ENCODE measurements at regions not wholly inside any gene's neighbourhood (a gene's known extent, or its start where the extent isn't known, plus 50 kb on each side); places are given as distances from the start of the nearest gene placed in this dataset.

DNA sequence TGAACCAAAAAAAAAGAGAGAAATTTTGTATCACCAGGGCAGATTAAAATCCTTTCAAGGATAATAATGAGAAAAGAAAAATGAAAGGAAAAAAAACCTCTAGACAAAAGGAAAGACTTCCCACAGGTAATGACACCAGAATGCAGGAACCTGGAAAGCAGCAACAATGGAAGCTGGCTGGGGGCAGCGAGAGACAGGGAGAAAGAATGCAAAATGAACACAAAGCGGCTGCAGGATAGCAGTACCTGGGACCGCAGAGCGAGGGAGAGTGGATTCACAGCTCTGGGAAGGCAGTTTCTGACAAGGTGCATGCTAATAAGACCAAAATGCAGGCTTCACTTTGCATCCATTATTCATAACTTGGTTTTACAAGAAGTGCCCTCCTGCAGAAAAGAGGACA is 349.0 kb downstream of the SIPA1L2 start:
- TF ChIP-seq POLR2A (IDR thresholded peaks at IDR 0.05; ENCODE audit: low read depth, low read length) (no peak), POLR2AphosphoS5 (IDR thresholded peaks at IDR 0.05; ENCODE audit: low read depth, low read length) (no peak), TAF1 (IDR thresholded peaks at IDR 0.05; ENCODE audit: low read depth, low read length) (no peak)
